ENCODE measurements at regions not wholly inside any gene's neighbourhood (a gene's known extent, or its start where the extent isn't known, plus 50 kb on each side); places are given as distances from the start of the nearest gene placed in this dataset.
"Not testable (repeated sequence)": the region's sequence is repeated elsewhere in the genome, so short reads cannot be mapped to it uniquely, and the experiment has no call there.

- DNase-seq, result no peak
Measured at GRCh38 chr12:17215759-17216570, 610.0 kb upstream of the LMO3 start.

- DNase-seq, result no peak
Measured at GRCh38 chr12:17214929-17215328, 609.0 kb upstream of the LMO3 start.

GRCh38 chr12:17206553-17206952, 600.6 kb upstream of the LMO3 start:
- no peak for DNase-seq

GRCh38 chr12:17204289-17205054, 598.5 kb upstream of the LMO3 start:
- no peak for DNase-seq

- no peak for DNase-seq
Measured at GRCh38 chr12:17203497-17203896, 597.5 kb upstream of the LMO3 start.

- no peak for DNase-seq
Measured at GRCh38 chr12:17197971-17198370, 592.0 kb upstream of the LMO3 start.

GRCh38 chr12:17192721-17193120, 586.8 kb upstream of the LMO3 start:
- no peak for DNase-seq

GRCh38 chr12:17169726-17170471, 563.9 kb upstream of the LMO3 start:
- no peak for DNase-seq

- no peak for DNase-seq
Measured at GRCh38 chr12:17159506-17160300, 553.7 kb upstream of the LMO3 start.

GRCh38 chr12:17158201-17158600, 552.2 kb upstream of the LMO3 start:
- DNase-seq, result no peak

- DNase-seq, result no peak
Measured at GRCh38 chr12:17151917-17152316, 546.0 kb upstream of the LMO3 start.

GRCh38 chr12:17148706-17149105, 542.7 kb upstream of the LMO3 start:
- no peak for DNase-seq

- peak; percentile 74 to 81 for DNase-seq
Measured at GRCh38 chr12:17142856-17143255, 536.9 kb upstream of the LMO3 start.

GRCh38 chr12:17139931-17140330, 534.0 kb upstream of the LMO3 start:
- DNase-seq, result no peak

GRCh38 chr12:17137396-17137795, 531.4 kb upstream of the LMO3 start:
- peak; percentile 49 to 56 for DNase-seq

- DNase-seq, result no peak
Measured at GRCh38 chr12:17134315-17134714, 528.4 kb upstream of the LMO3 start.

GRCh38 chr12:17132336-17132735, 526.4 kb upstream of the LMO3 start:
- no peak for DNase-seq

GRCh38 chr12:17116538-17116937, 510.6 kb upstream of the LMO3 start:
- not testable (repeated sequence) for DNase-seq

- no peak for DNase-seq
Measured at GRCh38 chr12:17110316-17110715, 504.4 kb upstream of the LMO3 start.

GRCh38 chr12:17108877-17109541, 503.0 kb upstream of the LMO3 start:
- DNase-seq, result no peak

GRCh38 chr12:17104801-17105200, 498.8 kb upstream of the LMO3 start:
- no peak for DNase-seq

Measured in right lung (tissue), 2 donors.